ENCODE measurements at regions not wholly inside any gene's neighbourhood (a gene's known extent, or its start where the extent isn't known, plus 50 kb on each side); places are given as distances from the start of the nearest gene placed in this dataset.

DNA sequence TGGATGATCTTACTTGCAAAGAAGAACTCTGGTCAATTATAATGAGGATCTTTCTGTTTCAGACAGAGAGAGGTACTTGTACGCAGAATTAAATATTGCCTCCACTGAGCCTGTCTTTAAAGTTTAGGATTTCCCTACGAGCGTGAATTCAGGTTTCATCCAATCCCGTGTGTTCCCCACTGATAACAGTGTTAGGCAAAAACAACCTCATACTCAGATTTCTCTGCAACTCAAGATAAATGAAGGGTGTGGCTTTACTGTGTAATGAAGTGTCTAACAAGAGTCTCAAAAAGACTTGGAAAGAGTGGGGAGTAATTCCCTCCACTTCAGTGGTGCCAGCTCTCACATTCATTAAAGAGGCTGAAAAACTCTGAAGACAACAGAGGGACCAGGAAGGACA is 53.2 kb upstream of the ACO1 start:
- peak; percentile 76 for DNase-seq

DNA sequence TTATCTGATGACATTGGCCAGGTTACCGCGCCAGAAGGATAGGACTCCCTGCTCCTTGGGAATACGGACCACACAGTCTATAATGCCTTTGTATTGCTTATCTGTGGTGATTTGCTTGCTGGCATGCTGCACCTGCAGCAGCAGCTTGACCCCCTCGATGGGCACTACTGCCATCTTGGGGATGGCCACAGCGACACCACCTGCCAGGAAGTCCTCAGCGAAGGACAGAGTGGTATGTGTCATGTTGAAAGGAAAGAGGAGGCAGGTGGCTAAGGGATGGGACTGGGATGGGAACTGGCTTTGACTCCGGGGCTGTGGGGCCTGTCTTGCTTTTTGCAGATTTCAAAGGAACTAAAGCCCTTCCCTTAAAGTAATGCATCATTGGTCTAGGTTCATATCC is 50.3 kb upstream of the ACO1 start:
- DNase-seq, result no peak
